Trophoblast cell (in vitro differentiated cells and primary cell): ENCODE measurements at regions not wholly inside any gene's neighbourhood (a gene's known extent, or its start where the extent isn't known, plus 50 kb on each side); places are given as distances from the start of the nearest gene placed in this dataset.
A peak's percentile ranks its signal among the peaks of the same experiment; 100 is the strongest.

Experiments
- DNase-seq, 2 donors: peaks; one replicate each; pipeline ENCODE4 v3.0.0-alpha.2; 2016
- H2AFZ ChIP-seq: 2 replicates; pipeline ENCODE4 v1.6.1; 2013; ENCODE audit warnings: low read length, moderate library complexity, mild to moderate bottlenecking; ENCODE audit not compliant: insufficient read depth, poor library complexity
- H2AK5ac ChIP-seq: 2 replicates; pipeline ENCODE4 v1.6.1; 2013; ENCODE audit warnings: mild to moderate bottlenecking, low read length
- H2BK120ac ChIP-seq: 2 replicates; pipeline ENCODE4 v1.6.1; 2013; ENCODE audit warnings: low read length, mild to moderate bottlenecking, moderate library complexity; ENCODE audit not compliant: insufficient read depth, poor library complexity
- H2BK12ac ChIP-seq: 2 replicates; pipeline ENCODE4 v1.6.1; 2013; ENCODE audit warnings: mild to moderate bottlenecking, low read length, moderate library complexity
- H2BK5ac ChIP-seq: 2 replicates; pipeline ENCODE4 v1.6.1; 2013; ENCODE audit warnings: low read length, low read depth, moderate library complexity, mild to moderate bottlenecking; ENCODE audit not compliant: poor library complexity
- H3K14ac ChIP-seq: 2 replicates; pipeline ENCODE4 v1.6.1; 2013; ENCODE audit warnings: mild to moderate bottlenecking, low read length
- H3K18ac ChIP-seq: 2 replicates; pipeline ENCODE4 v1.6.1; 2013; ENCODE audit warnings: mild to moderate bottlenecking, low read length
- H3K23ac ChIP-seq: 2 replicates; pipeline ENCODE4 v1.6.1; 2013; ENCODE audit warnings: low read length
- H3K27ac ChIP-seq: 2 replicates; pipeline ENCODE4 v1.5.1; 2013; ENCODE audit warnings: low read depth, mild to moderate bottlenecking, inconsistent platforms, low read length, moderate library complexity
- H3K27me3 ChIP-seq: 2 replicates; pipeline ENCODE4 v1.6.1; 2013; ENCODE audit warnings: inconsistent platforms, mild to moderate bottlenecking, low read length, moderate library complexity; ENCODE audit not compliant: insufficient read depth
- H3K36me3 ChIP-seq, 2 experiments: 1 replicate in 1 of 2; 2 replicates in 1 of 2; pipeline ENCODE4 v1.6.1; 2013; ENCODE audit warnings: low read length in 2 of 2, mild to moderate bottlenecking in 2 of 2, moderate library complexity in 1 of 2; ENCODE audit not compliant: insufficient read depth in 2 of 2, control insufficient read depth in 1 of 2
- H3K4ac ChIP-seq: 2 replicates; pipeline ENCODE4 v1.6.1; 2013; ENCODE audit warnings: low read depth, mild to moderate bottlenecking, low read length, moderate library complexity
- H3K4me1 ChIP-seq, 2 experiments: 1 replicate in 1 of 2; 2 replicates in 1 of 2; pipeline ENCODE4 v1.6.1; 2013; ENCODE audit warnings: low read length in 2 of 2, mild to moderate bottlenecking in 2 of 2, moderate library complexity in 1 of 2; ENCODE audit not compliant: insufficient read depth in 2 of 2, control insufficient read depth in 1 of 2
- H3K4me2 ChIP-seq: 2 replicates; pipeline ENCODE4 v1.6.1; 2013; ENCODE audit warnings: inconsistent platforms, mild to moderate bottlenecking, low read length, moderate library complexity
- H3K4me3 ChIP-seq: 2 replicates; pipeline ENCODE4 v1.5.1; 2013; ENCODE audit warnings: mild to moderate bottlenecking, low read depth, low read length, inconsistent platforms
- H3K79me1 ChIP-seq: one replicate; pipeline ENCODE4 v1.6.1; 2013; ENCODE audit warnings: low read length
- H3K79me2 ChIP-seq: 2 replicates; pipeline ENCODE4 v1.6.1; 2013; ENCODE audit warnings: low read length, mild to moderate bottlenecking; ENCODE audit not compliant: control insufficient read depth, insufficient read depth, poor library complexity
- H3K9ac ChIP-seq: 2 replicates; pipeline ENCODE4 v1.6.1; 2013; ENCODE audit warnings: mild to moderate bottlenecking, low read length
- H3K9me3 ChIP-seq: 2 replicates; pipeline ENCODE4 v1.6.1; 2013; ENCODE audit warnings: low read depth, mild to moderate bottlenecking, control low read depth, inconsistent platforms, low read length; ENCODE audit not compliant: insufficient read depth
- H4K12ac ChIP-seq: 2 replicates; pipeline ENCODE4 v1.6.1; 2013; ENCODE audit warnings: low read depth, mild to moderate bottlenecking, low read length, moderate library complexity
- H4K8ac ChIP-seq: 2 replicates; pipeline ENCODE4 v1.6.1; 2013; ENCODE audit warnings: low read depth, mild to moderate bottlenecking, low read length, moderate library complexity
- H4K91ac ChIP-seq: one replicate; pipeline ENCODE4 v1.6.1; 2013; ENCODE audit warnings: low read depth, mild to moderate bottlenecking, low read length, moderate library complexity
- WGBS: extraction: QIAGEN DNeasy Blood & Tissue Kit; methylation state at CpG from one replicate; pipeline ENCODE4 v1.1.7; 2013; ENCODE audit warnings: missing lambda C conversion rate; ENCODE audit not compliant: insufficient read length, insufficient coverage; ENCODE audit errors: extremely low coverage; 5-methylcytosine and 5-hydroxymethylcytosine counted together

DNA sequence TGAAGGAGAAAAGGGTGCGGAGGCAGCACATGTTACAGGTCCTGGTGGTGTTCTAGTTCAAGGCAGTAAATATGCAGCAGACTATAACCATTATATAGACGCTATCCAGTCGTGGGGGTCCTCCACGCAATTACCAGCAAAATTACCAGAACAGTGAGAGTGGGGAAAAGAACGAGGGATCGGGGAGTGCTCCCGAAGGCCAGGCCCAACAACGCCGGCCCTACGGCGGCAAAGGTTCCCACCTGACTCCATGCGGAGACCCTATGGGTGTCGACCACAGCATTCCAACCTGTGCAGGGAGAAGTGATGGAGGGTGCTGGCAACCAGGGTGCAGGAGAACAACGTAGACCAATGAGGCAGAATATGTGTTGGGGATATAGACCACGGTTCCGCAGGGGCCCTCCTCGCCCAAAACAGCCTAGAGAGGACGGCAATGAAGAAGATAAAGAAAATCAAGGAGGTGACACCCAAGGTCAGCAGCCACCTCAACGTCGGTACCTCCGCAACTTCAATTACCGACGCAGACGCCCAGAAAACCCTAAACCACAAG is 89.0 kb upstream of the TPM1 start:
- H2BK12ac ChIP-seq: no peak overlapping the region
- peaks cover 1% of the 10 kb centered on the region for H3K9me3 ChIP-seq
- no peak overlapping the region for H3K4ac ChIP-seq
- no peak overlapping the region for H2BK5ac ChIP-seq
- H3K4me3 ChIP-seq: no peak overlapping the region
- no peak overlapping the region for H3K14ac ChIP-seq
- H3K27me3 ChIP-seq: no peaks in the 10 kb centered on the region
- no peak overlapping the region for H3K27ac ChIP-seq
- H4K8ac ChIP-seq: no peak overlapping the region
- DNase-seq: no peak
- peaks cover 3% of the 10 kb centered on the region for H3K79me1 ChIP-seq
- H2BK120ac ChIP-seq: no peak overlapping the region
- peaks cover 0 to 4% of the 10 kb centered on the region in 2 experiments for H3K4me1 ChIP-seq
- no peak overlapping the region for H3K4me2 ChIP-seq
- no peak overlapping the region for H2AFZ ChIP-seq
- H4K91ac ChIP-seq: no peak overlapping the region
- no CpG with 5 or more reads among the region's 24 CpGs for WGBS
- H3K9ac ChIP-seq: no peak overlapping the region
- H3K23ac ChIP-seq: no peak overlapping the region
- H2AK5ac ChIP-seq: no peak overlapping the region
- H3K36me3 ChIP-seq: no peaks in the 10 kb centered on the region
- H3K79me2 ChIP-seq: no peaks in the 10 kb centered on the region
- no peak overlapping the region for H3K18ac ChIP-seq
- no peak overlapping the region for H4K12ac ChIP-seq

DNA sequence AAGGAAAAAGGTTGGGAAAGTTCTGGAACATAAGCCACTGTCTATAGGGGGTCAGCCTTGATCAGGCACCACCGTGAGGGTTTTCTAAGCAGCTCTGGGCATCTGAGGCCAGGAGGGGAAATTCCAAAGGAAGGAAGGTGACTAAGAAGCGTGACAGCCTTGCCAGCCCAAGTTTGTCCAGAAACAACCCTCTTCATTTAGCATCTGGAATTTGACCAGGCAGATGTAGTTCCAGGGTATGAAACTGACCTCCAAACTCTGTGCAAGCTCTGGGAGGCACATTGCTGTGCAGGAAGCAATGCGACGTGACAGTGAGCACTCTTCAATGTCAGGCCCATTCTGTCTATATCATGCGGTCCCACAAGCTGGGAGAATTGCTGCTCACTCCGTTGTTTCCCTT is 85.4 kb upstream of the TPM1 start:
- H3K4me3 ChIP-seq: no peak overlapping the region
- H3K79me2 ChIP-seq: no peaks in the 10 kb centered on the region
- H3K36me3 ChIP-seq: no peaks in the 10 kb centered on the region
- H3K9ac ChIP-seq: no peak overlapping the region
- no CpG with 5 or more reads among the region's 6 CpGs for WGBS
- H4K91ac ChIP-seq: no peak overlapping the region
- H2AK5ac ChIP-seq: no peak overlapping the region
- no peak overlapping the region for H3K23ac ChIP-seq
- H3K79me1 ChIP-seq: peaks cover 2% of the 10 kb centered on the region
- no peak overlapping the region for H3K27ac ChIP-seq
- no peak overlapping the region for H2BK120ac ChIP-seq
- H3K4me2 ChIP-seq: no peak overlapping the region
- H3K14ac ChIP-seq: no peak overlapping the region
- no peak overlapping the region for H2AFZ ChIP-seq
- peak overlapping the region; percentile 60 for H2BK12ac ChIP-seq
- no peak overlapping the region for H3K4ac ChIP-seq
- H3K4me1 ChIP-seq: peaks cover 0 to 9% of the 10 kb centered on the region in 2 experiments
- DNase-seq: no peak
- no peak overlapping the region for H3K18ac ChIP-seq
- peaks cover 1% of the 10 kb centered on the region for H3K9me3 ChIP-seq
- H2BK5ac ChIP-seq: no peak overlapping the region
- H3K27me3 ChIP-seq: no peaks in the 10 kb centered on the region
- H4K12ac ChIP-seq: no peak overlapping the region
- no peak overlapping the region for H4K8ac ChIP-seq

DNA sequence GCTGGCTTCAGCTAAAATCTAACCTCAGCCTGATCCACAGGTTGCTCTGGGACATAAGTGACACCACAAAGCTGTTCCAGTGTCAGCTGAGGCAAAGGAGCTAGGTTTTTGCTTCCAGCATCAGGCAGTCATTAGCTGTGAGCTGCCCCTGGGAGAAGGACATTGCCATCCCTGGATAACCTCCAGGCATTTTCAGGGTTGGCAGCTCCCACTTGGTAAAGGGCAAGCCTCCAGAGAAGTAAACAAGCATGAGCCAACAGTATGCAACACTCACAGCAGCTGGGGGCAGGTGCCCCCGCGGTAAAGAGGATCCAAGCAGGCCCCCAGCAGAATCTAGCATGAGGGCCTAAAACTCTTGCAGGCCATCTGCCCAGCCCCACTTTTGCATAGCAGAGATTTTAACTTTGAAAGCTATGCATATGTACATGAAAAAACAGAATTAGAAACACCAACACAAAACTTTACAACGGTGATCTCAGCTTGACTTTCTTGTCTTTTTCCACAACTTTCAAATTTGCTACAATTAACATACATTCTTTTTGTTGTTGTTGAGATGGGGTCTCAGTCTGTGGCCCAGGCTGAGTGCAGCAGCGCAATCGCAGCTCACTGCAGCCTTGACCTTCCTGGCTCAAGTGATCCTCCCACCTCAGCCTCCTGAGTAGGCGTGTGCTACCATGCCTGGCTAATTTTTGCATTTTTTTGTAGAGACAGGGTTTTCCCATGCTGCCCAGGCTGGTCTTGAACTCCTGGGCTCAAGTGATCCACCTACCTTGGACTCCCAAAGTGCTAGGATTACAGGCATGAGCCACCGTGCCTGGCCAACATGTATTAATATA is 83.8 kb upstream of the TPM1 start:
- Histone ChIP-seq H4K12ac (no peak overlapping the region), H3K23ac (no peak overlapping the region), H4K8ac (no peak overlapping the region), H3K18ac (no peak overlapping the region), H4K91ac (no peak overlapping the region), H2AK5ac (no peak overlapping the region), H3K79me2 (no peaks in the 10 kb centered on the region), H3K27ac (no peak overlapping the region), H2BK5ac (no peak overlapping the region), H3K9ac (no peak overlapping the region), H3K4me1 (peaks cover 3 to 14% of the 10 kb centered on the region in 2 experiments), H3K36me3 (no peaks in the 10 kb centered on the region), H3K4me3 (no peak overlapping the region), H3K27me3 (no peaks in the 10 kb centered on the region), H2AFZ (no peak overlapping the region), H3K9me3 (no peaks in the 10 kb centered on the region), H3K4ac (no peak overlapping the region), H3K79me1 (peaks cover 2% of the 10 kb centered on the region), H3K4me2 (no peak overlapping the region), H2BK12ac (no peak overlapping the region), H2BK120ac (no peak overlapping the region), H3K14ac (no peak overlapping the region)
- no peak for DNase-seq
- no CpG with 5 or more reads among the region's 7 CpGs for WGBS

- Histone ChIP-seq H3K14ac (no peak overlapping the region), H3K18ac (no peak overlapping the region), H3K4me1 (peaks cover 3 to 16% of the 10 kb centered on the region in 2 experiments), H3K27ac (no peak overlapping the region), H2BK5ac (no peak overlapping the region), H3K79me1 (peaks cover 4% of the 10 kb centered on the region), H3K79me2 (no peaks in the 10 kb centered on the region), H4K91ac (peak overlapping the region; percentile 45), H3K4me3 (no peak overlapping the region), H3K4ac (no peak overlapping the region), H3K4me2 (no peak overlapping the region), H2BK12ac (peak overlapping the region; percentile 52), H2AK5ac (peak overlapping the region; percentile 40), H3K9me3 (no peaks in the 10 kb centered on the region), H4K8ac (no peak overlapping the region), H2AFZ (no peak overlapping the region), H4K12ac (no peak overlapping the region), H3K9ac (no peak overlapping the region), H3K23ac (no peak overlapping the region), H2BK120ac (peak overlapping the region; percentile 10), H3K36me3 (no peaks in the 10 kb centered on the region), H3K27me3 (no peaks in the 10 kb centered on the region)
- WGBS: no CpG with 5 or more reads among the region's 9 CpGs
- no peak for DNase-seq
Measured at GRCh38 chr15:62961134-62961533, 81.4 kb upstream of the TPM1 start.
